T-cell (primary cell): ENCODE measurements at regions not wholly inside any gene's neighbourhood (a gene's known extent, or its start where the extent isn't known, plus 50 kb on each side); places are given as distances from the start of the nearest gene placed in this dataset.

ENCODE experiments used
- ATAC-seq, 4 experiments: fragments of 200-7000 bp in 3 of 4; fragments of 150-1000 bp in 1 of 4; cut with Tn5 transposase; replicated peaks in 1 of 4; 1 replicate in 3 of 4; 2 replicates in 1 of 4; pipeline ENCODE4 v1.10.0; 2021; ENCODE audit warnings: moderate library complexity in 3 of 4, mild to moderate bottlenecking in 2 of 4, moderate number of reproducible peaks in 1 of 4
- CTCF ChIA-PET, 2 donors: fragments of 300-600 bp; sonication (Branson Sonifier 250); formaldehyde crosslinking; loops; one replicate each; lab custom pipeline; 2022; ENCODE audit warnings: antibody characterized with exemption in 2 of 2; lab: Charles Lee
- POLR2A ChIA-PET, 2 donors: fragments of 300-600 bp; sonication (Branson Sonifier 250); formaldehyde crosslinking; loops; one replicate each; lab custom pipeline; 2022; ENCODE audit warnings: antibody characterized with exemption in 2 of 2; lab: Charles Lee
- DNase-seq, 35 experiments: peaks; one replicate each; pipeline versions ENCODE4 v3.0.0 to v3.0.0-alpha.2; 2013 to 2023
- H3K27ac ChIP-seq: one replicate; pipeline ENCODE4 v1.5.1; 2013; ENCODE audit warnings: low read length
- H3K27me3 ChIP-seq, 2 experiments: replicated peaks in 1 of 2; 1 replicate in 1 of 2; 2 replicates in 1 of 2; pipeline versions ENCODE4 v1.6.1 to v1.7.0; 2013; ENCODE audit warnings: low read length in 1 of 2, mixed read lengths in 1 of 2; ENCODE audit not compliant: control insufficient read depth in 2 of 2, insufficient read depth in 2 of 2; ENCODE audit errors: extremely low read depth in 1 of 2
- H3K36me3 ChIP-seq, 2 donors: 1 replicate in 1 of 2; 2 replicates in 1 of 2; pipeline versions ENCODE4 v1.6.1 to v1.7.0; 2013; ENCODE audit warnings: low read length in 1 of 2; ENCODE audit not compliant: control insufficient read depth in 2 of 2, insufficient read depth in 1 of 2; ENCODE audit errors: extremely low read depth in 1 of 2
- H3K4me1 ChIP-seq, 2 experiments: 1 replicate in 1 of 2; 2 replicates in 1 of 2; pipeline versions ENCODE4 v1.6.1 to v1.7.0; 2013; ENCODE audit warnings: low read length in 2 of 2, mixed read lengths in 1 of 2; ENCODE audit not compliant: insufficient read depth in 2 of 2, control insufficient read depth in 1 of 2; ENCODE audit errors: extremely low read depth in 1 of 2
- H3K4me3 ChIP-seq, 2 donors: 1 replicate in 1 of 2; 2 replicates in 1 of 2; pipeline versions ENCODE4 v1.5.1 to v1.7.0; 2013; ENCODE audit warnings: mild to moderate bottlenecking in 2 of 2, low read length in 1 of 2, moderate library complexity in 1 of 2; ENCODE audit not compliant: control insufficient read depth in 1 of 2; ENCODE audit errors: extremely low read depth in 1 of 2
- H3K9me3 ChIP-seq: 2 replicates; pipeline ENCODE4 v1.7.0; 2013
- H3K27ac Mint-ChIP-seq, 2 donors: one replicate each; pipeline ENCODE4 v1.8.0; 2020 to 2021; ENCODE audit warnings: mild to moderate bottlenecking in 2 of 2, mixed read lengths in 2 of 2
- H3K27me3 Mint-ChIP-seq, 2 donors: one replicate each; pipeline ENCODE4 v1.8.0; 2021 to 2022; ENCODE audit warnings: mixed read lengths in 2 of 2
- H3K36me3 Mint-ChIP-seq: one replicate; pipeline ENCODE4 v1.8.0; 2021; ENCODE audit warnings: mixed read lengths
- H3K4me1 Mint-ChIP-seq, 3 donors: one replicate each; pipeline ENCODE4 v1.8.0; 2020 to 2022; ENCODE audit warnings: mixed read lengths in 3 of 3, mild to moderate bottlenecking in 1 of 3
- H3K4me3 Mint-ChIP-seq, 3 donors: one replicate each; pipeline ENCODE4 v1.8.0; 2020 to 2022; ENCODE audit warnings: mild to moderate bottlenecking in 3 of 3, mixed read lengths in 3 of 3, moderate library complexity in 3 of 3
- H3K9me3 Mint-ChIP-seq, 3 donors: one replicate each; pipeline ENCODE4 v1.8.0; 2020 to 2022; ENCODE audit warnings: mixed read lengths in 3 of 3
- WGBS: methylation state at CpG from one replicate; pipeline ENCODE4 v1.1.5; 2013; ENCODE audit warnings: missing lambda C conversion rate; ENCODE audit not compliant: insufficient coverage; 5-methylcytosine and 5-hydroxymethylcytosine counted together

DNA sequence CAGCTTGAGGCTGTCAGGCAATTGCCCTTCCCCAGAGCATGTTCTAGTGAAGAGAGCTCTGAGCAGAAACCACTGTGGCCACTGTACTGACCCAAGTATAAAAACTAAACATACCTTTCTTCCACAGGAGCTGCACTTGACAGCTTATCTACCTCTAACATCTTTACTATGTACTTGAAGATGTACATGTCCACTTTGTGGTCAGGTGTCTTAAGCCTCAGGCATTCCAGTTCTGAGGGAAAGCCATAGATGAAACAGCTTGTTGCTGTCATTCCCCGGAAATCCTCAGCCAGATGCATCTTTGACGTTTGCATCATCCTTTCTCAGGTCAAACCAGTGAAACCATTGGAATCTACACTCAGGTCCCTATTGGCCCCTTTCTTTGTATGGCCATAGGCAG is 70.4 kb downstream of the CHRM3 start:
- H3K36me3 Mint-ChIP-seq, result no peaks in the 10 kb centered on the region
- H3K36me3 ChIP-seq, result no peaks in the 10 kb centered on the region
- H3K9me3 Mint-ChIP-seq, result peaks cover 0 to 7% (median 2%) of the 10 kb centered on the region in 3 donors
- no peaks in the 10 kb centered on the region for H3K9me3 ChIP-seq
- H3K27ac ChIP-seq, result no peak overlapping the region
- H3K27ac Mint-ChIP-seq, result no peak overlapping the region
- H3K4me3 Mint-ChIP-seq, result no peak overlapping the region
- ATAC-seq, result no peak
- no peaks in the 10 kb centered on the region for H3K27me3 ChIP-seq
- POLR2A ChIA-PET, result no interaction called here
- no CpG with 5 or more reads among the region's 2 CpGs for WGBS
- H3K27me3 Mint-ChIP-seq, result no peaks in the 10 kb centered on the region
- peaks cover 9 to 15% (median 14%) of the 10 kb centered on the region in 3 donors for H3K4me1 Mint-ChIP-seq
- no peak for DNase-seq
- CTCF ChIA-PET, result no interaction called here
- no peak overlapping the region for H3K4me3 ChIP-seq
- no peaks in the 10 kb centered on the region for H3K4me1 ChIP-seq

- no peak overlapping the region for H3K4me3 ChIP-seq
- ATAC-seq (no peak), DNase-seq (no peak)
- ChIA-PET CTCF (no interaction called here), POLR2A (interaction anchor here in 1 of 2 donors (0.6 kb wide), 1 partner anchor 28 kb away, joined by 3 read pairs; no protein-coding TSS in a partner anchor)
- H3K27ac ChIP-seq, result no peak overlapping the region
- H3K4me1 ChIP-seq, result no peaks in the 10 kb centered on the region
- H3K36me3 ChIP-seq, result no peaks in the 10 kb centered on the region
- Mint-ChIP-seq H3K27me3 (peaks cover 0 to 1% of the 10 kb centered on the region in 2 donors), H3K36me3 (no peaks in the 10 kb centered on the region), H3K4me3 (peak overlapping the region; percentile 33 to 60 (median 46)), H3K27ac (no peak overlapping the region), H3K9me3 (peaks cover 0 to 7% (median 2%) of the 10 kb centered on the region in 3 donors), H3K4me1 (peaks cover 9 to 15% (median 14%) of the 10 kb centered on the region in 3 donors)
- 73% methylated on average over 2 of the region's 4 CpGs for WGBS
- H3K9me3 ChIP-seq, result no peaks in the 10 kb centered on the region
- no peaks in the 10 kb centered on the region for H3K27me3 ChIP-seq
Observed at GRCh38 chr1:239457491-239458143, 71.2 kb downstream of the CHRM3 start.

GRCh38 chr1:239458144-239458500 is 71.8 kb downstream of the CHRM3 start:
- POLR2A ChIA-PET, result interaction anchor here in 1 of 2 donors (0.6 kb wide), 1 partner anchor 27 kb away, joined by 3 read pairs; no protein-coding TSS in a partner anchor
- no peak overlapping the region for H3K27ac ChIP-seq
- no peaks in the 10 kb centered on the region for H3K4me1 ChIP-seq
- Mint-ChIP-seq H3K27ac (no peak overlapping the region), H3K4me1 (peaks cover 9 to 15% (median 14%) of the 10 kb centered on the region in 3 donors), H3K9me3 (peaks cover 0 to 7% (median 2%) of the 10 kb centered on the region in 3 donors), H3K4me3 (peak overlapping the region; percentile 33 to 60 (median 46)), H3K27me3 (peaks cover 0 to 4% of the 10 kb centered on the region in 2 donors), H3K36me3 (no peaks in the 10 kb centered on the region)
- H3K27me3 ChIP-seq, result no peaks in the 10 kb centered on the region
- H3K4me3 ChIP-seq, result no peak overlapping the region
- CTCF ChIA-PET, result no interaction called here
- H3K36me3 ChIP-seq, result no peaks in the 10 kb centered on the region
- DNase-seq (no peak), ATAC-seq (no peak)
- no CpG with 5 or more reads among the region's 4 CpGs for WGBS
- H3K9me3 ChIP-seq, result no peaks in the 10 kb centered on the region

- Histone ChIP-seq H3K27ac (no peak overlapping the region), H3K4me1 (no peaks in the 10 kb centered on the region), H3K9me3 (no peaks in the 10 kb centered on the region), H3K36me3 (no peaks in the 10 kb centered on the region), H3K4me3 (no peak overlapping the region), H3K27me3 (no peaks in the 10 kb centered on the region)
- Mint-ChIP-seq H3K27me3 (peaks cover 0 to 5% of the 10 kb centered on the region in 2 donors), H3K4me1 (no peaks in the 10 kb centered on the region), H3K36me3 (no peaks in the 10 kb centered on the region), H3K9me3 (no peaks in the 10 kb centered on the region), H3K27ac (no peak overlapping the region), H3K4me3 (no peak overlapping the region)
- WGBS, result no CpG with 5 or more reads among the region's 2 CpGs
- ChIA-PET CTCF (interaction anchor here in 1 of 2 donors (0.7 kb wide), 1 partner anchor 418 kb away, joined by 4 read pairs; no protein-coding TSS in a partner anchor), POLR2A (no interaction called here)
- DNase-seq (no peak), ATAC-seq (no peak)
Observed at GRCh38 chr1:239467730-239468129, 81.4 kb downstream of the CHRM3 start.

DNA sequence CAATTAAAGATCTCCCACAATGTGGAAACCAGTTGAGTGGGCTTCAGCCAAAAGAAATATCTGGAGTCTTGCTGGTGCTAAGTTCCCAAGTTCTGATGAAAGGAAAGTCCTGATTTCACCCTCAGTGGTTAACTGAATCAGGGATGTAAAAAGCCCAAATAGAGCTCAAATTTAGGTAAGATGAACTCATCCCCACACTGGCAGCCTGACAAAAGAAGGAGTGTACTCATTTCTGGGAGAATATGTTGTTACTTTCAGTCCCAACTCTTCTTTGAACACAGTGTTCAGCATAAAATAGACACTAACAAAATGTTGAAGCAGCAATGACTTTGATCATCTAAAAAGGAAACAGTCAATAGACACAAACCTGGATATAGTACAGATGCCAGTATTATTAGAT is 91.7 kb downstream of the CHRM3 start:
- H3K9me3 ChIP-seq, result no peaks in the 10 kb centered on the region
- no peak overlapping the region for H3K4me3 ChIP-seq
- H3K4me3 Mint-ChIP-seq, result no peak overlapping the region
- H3K36me3 ChIP-seq, result no peaks in the 10 kb centered on the region
- ATAC-seq (no peak), DNase-seq (no peak)
- H3K36me3 Mint-ChIP-seq, result no peaks in the 10 kb centered on the region
- no peaks in the 10 kb centered on the region for H3K4me1 ChIP-seq
- H3K27ac Mint-ChIP-seq, result no peak overlapping the region
- no peak overlapping the region for H3K27ac ChIP-seq
- H3K9me3 Mint-ChIP-seq, result peaks cover 4 to 29% (median 20%) of the 10 kb centered on the region in 3 donors
- H3K4me1 Mint-ChIP-seq, result no peaks in the 10 kb centered on the region
- H3K27me3 ChIP-seq, result no peaks in the 10 kb centered on the region
- POLR2A ChIA-PET, result no interaction called here
- CTCF ChIA-PET, result no interaction called here
- no peaks in the 10 kb centered on the region for H3K27me3 Mint-ChIP-seq

DNA sequence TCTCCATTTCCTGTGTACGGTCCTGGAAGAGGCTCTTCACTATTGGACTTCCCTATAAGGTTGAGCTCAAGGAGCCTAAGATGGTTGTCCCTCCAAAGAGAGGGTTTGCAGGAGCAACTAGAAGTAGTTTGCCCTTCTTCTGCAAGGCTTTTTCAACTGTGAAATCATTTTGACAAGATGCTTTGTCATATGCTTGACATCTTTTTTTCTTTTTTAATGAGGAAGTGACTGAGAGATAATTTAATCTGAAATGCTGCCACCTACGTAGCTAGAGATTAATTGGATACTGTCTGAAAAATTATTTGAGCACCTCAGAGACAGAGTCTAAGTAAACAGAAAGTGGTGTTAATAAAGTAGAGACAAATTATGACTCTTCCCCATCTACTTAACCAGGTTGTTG is 97.0 kb downstream of the CHRM3 start:
- DNase-seq (no peak), ATAC-seq (no peak)
- no peak overlapping the region for H3K27ac ChIP-seq
- ChIA-PET POLR2A (no interaction called here), CTCF (interaction anchor here in 1 of 2 donors (1.1 kb wide), 1 partner anchor 45 kb away, joined by 4 read pairs; no protein-coding TSS in a partner anchor)
- H3K27me3 ChIP-seq, result no peaks in the 10 kb centered on the region
- Mint-ChIP-seq H3K4me3 (no peak overlapping the region), H3K27me3 (no peaks in the 10 kb centered on the region), H3K9me3 (peaks cover 3 to 12% (median 7%) of the 10 kb centered on the region in 3 donors), H3K4me1 (no peaks in the 10 kb centered on the region), H3K27ac (no peak overlapping the region), H3K36me3 (no peaks in the 10 kb centered on the region)
- no peaks in the 10 kb centered on the region for H3K36me3 ChIP-seq
- H3K9me3 ChIP-seq, result no peaks in the 10 kb centered on the region
- H3K4me3 ChIP-seq, result no peak overlapping the region
- no peaks in the 10 kb centered on the region for H3K4me1 ChIP-seq
- WGBS, result no CpG with 5 or more reads among the region's 2 CpGs
